GM12873 (cell line): ENCODE measurements at regions not wholly inside any gene's neighbourhood (a gene's known extent, or its start where the extent isn't known, plus 50 kb on each side); places are given as distances from the start of the nearest gene placed in this dataset.

Experiments
- TF ChIP-seq, protein P1 (sequence below): IDR thresholded peaks from 2 replicates; pipeline ENCODE4 v1.5.1; 2012; ENCODE audit warnings: low read depth, mild to moderate bottlenecking, moderate library complexity, low read length, control low read depth; ENCODE audit not compliant: insufficient read depth; ENCODE audit errors: missing control alignments

DNA sequence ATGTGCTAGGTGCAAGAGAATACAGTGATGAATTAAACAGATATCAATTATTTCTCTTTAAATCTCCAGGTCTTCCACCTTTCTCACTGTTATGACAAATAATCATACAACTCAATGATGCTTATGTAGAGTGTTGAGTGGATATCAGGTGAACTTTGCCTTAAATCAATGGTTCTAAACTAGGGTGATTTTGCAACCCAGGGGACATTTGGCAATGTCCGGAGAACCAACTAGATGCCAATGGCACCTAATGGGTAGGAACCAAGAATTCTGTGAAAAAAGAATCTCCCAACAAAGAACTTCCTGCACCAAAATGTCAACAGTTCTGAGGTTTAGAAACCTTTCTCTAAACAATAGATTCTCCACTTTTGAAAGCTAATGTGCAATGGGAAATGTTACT is 52.0 kb upstream of the GDNF start:
- TF ChIP-seq, protein P1, sequence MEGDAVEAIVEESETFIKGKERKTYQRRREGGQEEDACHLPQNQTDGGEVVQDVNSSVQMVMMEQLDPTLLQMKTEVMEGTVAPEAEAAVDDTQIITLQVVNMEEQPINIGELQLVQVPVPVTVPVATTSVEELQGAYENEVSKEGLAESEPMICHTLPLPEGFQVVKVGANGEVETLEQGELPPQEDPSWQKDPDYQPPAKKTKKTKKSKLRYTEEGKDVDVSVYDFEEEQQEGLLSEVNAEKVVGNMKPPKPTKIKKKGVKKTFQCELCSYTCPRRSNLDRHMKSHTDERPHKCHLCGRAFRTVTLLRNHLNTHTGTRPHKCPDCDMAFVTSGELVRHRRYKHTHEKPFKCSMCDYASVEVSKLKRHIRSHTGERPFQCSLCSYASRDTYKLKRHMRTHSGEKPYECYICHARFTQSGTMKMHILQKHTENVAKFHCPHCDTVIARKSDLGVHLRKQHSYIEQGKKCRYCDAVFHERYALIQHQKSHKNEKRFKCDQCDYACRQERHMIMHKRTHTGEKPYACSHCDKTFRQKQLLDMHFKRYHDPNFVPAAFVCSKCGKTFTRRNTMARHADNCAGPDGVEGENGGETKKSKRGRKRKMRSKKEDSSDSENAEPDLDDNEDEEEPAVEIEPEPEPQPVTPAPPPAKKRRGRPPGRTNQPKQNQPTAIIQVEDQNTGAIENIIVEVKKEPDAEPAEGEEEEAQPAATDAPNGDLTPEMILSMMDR: no peak

DNA sequence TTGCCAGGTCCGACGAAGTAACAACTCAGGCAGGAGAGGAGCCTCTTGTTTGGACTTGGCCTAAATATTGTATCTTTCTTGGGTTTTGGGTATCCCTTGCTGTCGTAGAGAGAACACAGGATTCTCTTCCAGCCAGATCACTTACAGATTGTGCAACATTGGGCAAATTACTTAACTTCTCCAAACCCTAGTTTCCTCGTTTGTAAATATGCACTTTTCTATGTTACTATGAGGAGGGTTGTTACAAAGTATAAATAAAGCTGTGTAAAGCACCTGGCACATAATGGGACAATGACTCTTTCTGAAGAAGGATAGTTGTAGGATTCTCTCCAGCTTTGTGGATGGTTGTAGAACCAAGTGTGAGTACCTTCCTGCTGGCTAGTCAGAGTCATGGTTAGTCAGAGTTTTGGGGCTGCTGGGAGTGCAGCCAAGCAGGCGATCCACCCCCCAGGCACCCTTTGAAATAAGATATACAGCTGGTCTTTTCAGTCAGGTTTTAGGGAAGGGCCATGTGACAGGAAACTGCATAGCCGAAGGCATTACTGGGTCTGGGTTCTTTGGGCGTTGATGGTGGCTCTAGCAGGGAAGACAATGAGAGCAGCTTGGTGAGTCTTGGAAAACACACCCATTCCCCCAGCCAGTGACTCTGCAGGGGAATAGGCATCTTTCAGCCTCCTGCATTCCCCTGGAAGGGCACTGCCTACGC is 49.9 kb upstream of the GDNF start:
- TF ChIP-seq, protein P1: no peak
